Transverse colon (tissue), 3 donors: ENCODE measurements at regions not wholly inside any gene's neighbourhood (a gene's known extent, or its start where the extent isn't known, plus 50 kb on each side); places are given as distances from the start of the nearest gene placed in this dataset.

Experiments
- CTCF ChIP-seq, 5 experiments: fragments of 200-600 bp in 3 of 5; fragments of 450-650 bp in 2 of 5; sonication (generic) in 3 of 5; IDR thresholded peaks; 1 replicate in 2 of 5; 2 replicates in 3 of 5; pipeline ENCODE4 v1.5.1; 2016 to 2017; ENCODE audit warnings: antibody characterized with exemption in 5 of 5, inconsistent platforms in 3 of 5, mild to moderate bottlenecking in 2 of 5, moderate library complexity in 1 of 5
- POLR2A ChIP-seq: fragments of 450-650 bp; IDR thresholded peaks from one replicate; pipeline ENCODE4 v1.6.1; 2016; ENCODE audit warnings: antibody characterized with exemption, mild to moderate bottlenecking, moderate library complexity

GRCh38 chr1:206417774-206418614 lies 52.3 kb upstream of the IKBKE start:
- no peak for TF ChIP-seq CTCF (IDR thresholded peaks at IDR 0.05)
- TF ChIP-seq POLR2A: no peak
